Hepatocyte (in vitro differentiated cells): ENCODE measurements at regions not wholly inside any gene's neighbourhood (a gene's known extent, or its start where the extent isn't known, plus 50 kb on each side); places are given as distances from the start of the nearest gene placed in this dataset.
A peak's percentile ranks its signal among the peaks of the same experiment; 100 is the strongest.

Experiments
- DNase-seq: peaks from one replicate; pipeline ENCODE4 v3.0.0-alpha.2; 2016; ENCODE audit warnings: low spot score
- H2AFZ ChIP-seq: fragments of 200-600 bp; sonication (generic); 2 replicates; pipeline ENCODE4 v1.6.0; 2016; ENCODE audit warnings: antibody characterized with exemption, mild to moderate bottlenecking
- H3K27ac ChIP-seq: fragments of 200-600 bp; sonication (generic); 2 replicates; pipeline ENCODE4 v1.5.1; 2016; ENCODE audit warnings: mild to moderate bottlenecking
- H3K27me3 ChIP-seq: fragments of 200-600 bp; sonication (generic); 2 replicates; pipeline ENCODE4 v1.6.1; 2016
- H3K36me3 ChIP-seq: fragments of 200-600 bp; sonication (generic); replicated peaks from 2 replicates; pipeline ENCODE4 v1.5.1; 2016; ENCODE audit warnings: low read depth; ENCODE audit not compliant: insufficient read depth
- H3K4me1 ChIP-seq: fragments of 200-600 bp; sonication (generic); 2 replicates; pipeline ENCODE4 v1.5.1; 2016; ENCODE audit warnings: mild to moderate bottlenecking, moderate library complexity; ENCODE audit not compliant: insufficient read depth
- H3K4me2 ChIP-seq: fragments of 200-600 bp; sonication (generic); 2 replicates; pipeline ENCODE4 v1.6.0; 2016
- H3K4me3 ChIP-seq: fragments of 200-600 bp; sonication (generic); 2 replicates; pipeline ENCODE4 v1.5.1; 2016; ENCODE audit warnings: mild to moderate bottlenecking
- H3K79me2 ChIP-seq: fragments of 200-600 bp; sonication (generic); 2 replicates; pipeline ENCODE4 v1.6.0; 2017; ENCODE audit warnings: mild to moderate bottlenecking
- H3K9me2 ChIP-seq: fragments of 200-600 bp; sonication (generic); replicated peaks from 2 replicates; pipeline ENCODE4 v1.6.0; 2017; ENCODE audit warnings: mild to moderate bottlenecking; ENCODE audit not compliant: insufficient read depth
- H3K9me3 ChIP-seq: fragments of 200-600 bp; sonication (generic); 2 replicates; pipeline ENCODE4 v1.5.1; 2016; ENCODE audit warnings: low read depth, mild to moderate bottlenecking
- H4K20me1 ChIP-seq: fragments of 200-600 bp; sonication (generic); 2 replicates; pipeline ENCODE4 v1.6.0; 2016; ENCODE audit warnings: mild to moderate bottlenecking; ENCODE audit not compliant: insufficient read depth, poor library complexity, severe bottlenecking
- EZH2 ChIP-seq: fragments of 200-600 bp; sonication (generic); IDR thresholded peaks from 2 replicates; pipeline ENCODE4 v1.6.1; 2016; ENCODE audit warnings: antibody characterized with exemption, mild to moderate bottlenecking, borderline replicate concordance
- EZH2phosphoT487 ChIP-seq: fragments of 200-600 bp; sonication (generic); IDR thresholded peaks from one replicate; pipeline ENCODE4 v1.6.1; 2018; ENCODE audit warnings: antibody characterized with exemption, mild to moderate bottlenecking, low read depth, moderate library complexity; ENCODE audit not compliant: unreplicated experiment, severe bottlenecking
- WGBS: methylation state at CpG from one replicate; pipeline ENCODE4 v1.1.6; 2016; ENCODE audit warnings: low lambda C conversion rate; ENCODE audit errors: missing lambda C conversion rate; 5-methylcytosine and 5-hydroxymethylcytosine counted together
- TF ChIP-seq, protein P1 (sequence below): fragments of 200-600 bp; sonication (generic); IDR thresholded peaks from 2 replicates; pipeline ENCODE4 v1.5.1; 2016; ENCODE audit warnings: antibody characterized with exemption, mild to moderate bottlenecking; ENCODE audit not compliant: poor library complexity

GRCh38 chr18:42527766-42528165 lies 572.7 kb downstream of the PIK3C3 start:
- no peaks in the 10 kb centered on the region for H4K20me1 ChIP-seq
- H3K27me3 ChIP-seq: no peaks in the 10 kb centered on the region
- no peak overlapping the region for H2AFZ ChIP-seq
- H3K36me3 ChIP-seq: no peaks in the 10 kb centered on the region
- no peak overlapping the region for H3K27ac ChIP-seq
- TF ChIP-seq, protein P1, sequence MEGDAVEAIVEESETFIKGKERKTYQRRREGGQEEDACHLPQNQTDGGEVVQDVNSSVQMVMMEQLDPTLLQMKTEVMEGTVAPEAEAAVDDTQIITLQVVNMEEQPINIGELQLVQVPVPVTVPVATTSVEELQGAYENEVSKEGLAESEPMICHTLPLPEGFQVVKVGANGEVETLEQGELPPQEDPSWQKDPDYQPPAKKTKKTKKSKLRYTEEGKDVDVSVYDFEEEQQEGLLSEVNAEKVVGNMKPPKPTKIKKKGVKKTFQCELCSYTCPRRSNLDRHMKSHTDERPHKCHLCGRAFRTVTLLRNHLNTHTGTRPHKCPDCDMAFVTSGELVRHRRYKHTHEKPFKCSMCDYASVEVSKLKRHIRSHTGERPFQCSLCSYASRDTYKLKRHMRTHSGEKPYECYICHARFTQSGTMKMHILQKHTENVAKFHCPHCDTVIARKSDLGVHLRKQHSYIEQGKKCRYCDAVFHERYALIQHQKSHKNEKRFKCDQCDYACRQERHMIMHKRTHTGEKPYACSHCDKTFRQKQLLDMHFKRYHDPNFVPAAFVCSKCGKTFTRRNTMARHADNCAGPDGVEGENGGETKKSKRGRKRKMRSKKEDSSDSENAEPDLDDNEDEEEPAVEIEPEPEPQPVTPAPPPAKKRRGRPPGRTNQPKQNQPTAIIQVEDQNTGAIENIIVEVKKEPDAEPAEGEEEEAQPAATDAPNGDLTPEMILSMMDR: no peak
- TF ChIP-seq EZH2phosphoT487 (no peak), EZH2 (no peak)
- no peak for DNase-seq
- no peaks in the 10 kb centered on the region for H3K79me2 ChIP-seq
- no peak overlapping the region for H3K4me3 ChIP-seq
- no peaks in the 10 kb centered on the region for H3K4me1 ChIP-seq
- WGBS: 34% methylated on average over 5 of the region's 5 CpGs
- no peaks in the 10 kb centered on the region for H3K9me3 ChIP-seq
- H3K4me2 ChIP-seq: no peak overlapping the region
- no peaks in the 10 kb centered on the region for H3K9me2 ChIP-seq

DNA sequence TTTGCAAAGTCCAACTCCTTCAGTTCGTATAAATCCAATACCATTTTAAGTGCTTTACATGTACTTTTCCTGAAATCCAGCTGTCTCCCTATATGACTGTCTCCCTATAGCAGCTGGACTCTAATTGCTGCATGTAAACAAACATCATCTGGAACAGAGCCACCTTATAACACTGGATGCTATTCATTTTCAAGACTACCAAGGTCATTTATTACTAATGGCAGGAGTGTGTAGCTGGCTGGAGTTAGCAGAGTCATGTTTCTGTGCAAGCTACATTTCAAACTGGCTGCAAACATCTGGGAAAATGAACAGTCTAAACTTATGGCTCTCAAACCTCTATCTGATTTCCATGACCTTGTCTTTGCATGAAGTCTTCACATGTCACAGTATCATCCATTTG lies 575.2 kb downstream of the PIK3C3 start:
- no peaks in the 10 kb centered on the region for H3K9me2 ChIP-seq
- no peaks in the 10 kb centered on the region for H4K20me1 ChIP-seq
- no peak for DNase-seq
- H3K4me3 ChIP-seq: no peak overlapping the region
- 74% methylated on average over 1 of the region's 1 CpG for WGBS
- no peaks in the 10 kb centered on the region for H3K79me2 ChIP-seq
- H2AFZ ChIP-seq: no peak overlapping the region
- TF ChIP-seq, protein P1: no peak
- TF ChIP-seq EZH2: no peak
- no peaks in the 10 kb centered on the region for H3K9me3 ChIP-seq
- H3K4me2 ChIP-seq: no peak overlapping the region
- H3K36me3 ChIP-seq: no peaks in the 10 kb centered on the region
- peaks cover 11% of the 10 kb centered on the region for H3K4me1 ChIP-seq
- H3K27me3 ChIP-seq: no peaks in the 10 kb centered on the region
- no peak overlapping the region for H3K27ac ChIP-seq

DNA sequence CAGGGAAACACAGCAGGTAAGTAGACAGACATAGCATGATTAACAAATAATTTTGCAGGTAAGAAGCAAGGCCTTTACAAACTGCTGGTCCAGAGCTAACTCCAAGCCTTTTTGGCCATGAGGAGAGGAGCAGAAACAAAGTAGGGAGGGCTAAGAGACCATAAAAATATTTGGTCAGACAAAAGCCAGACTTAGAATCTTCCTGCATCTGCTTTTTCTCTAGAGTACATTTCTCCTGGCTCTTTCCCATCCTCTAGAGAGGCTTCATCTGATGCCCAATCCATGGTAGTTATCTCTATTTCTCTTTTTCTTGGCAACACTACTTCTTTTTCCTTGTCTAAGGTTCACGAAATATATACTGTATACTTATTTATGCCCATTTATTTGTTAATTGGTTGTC lies 577.1 kb downstream of the PIK3C3 start:
- Histone ChIP-seq H4K20me1 (no peaks in the 10 kb centered on the region), H3K27me3 (no peaks in the 10 kb centered on the region), H3K9me3 (no peaks in the 10 kb centered on the region), H2AFZ (no peak overlapping the region), H3K9me2 (no peaks in the 10 kb centered on the region), H3K36me3 (no peaks in the 10 kb centered on the region), H3K79me2 (no peaks in the 10 kb centered on the region), H3K27ac (no peak overlapping the region), H3K4me2 (no peak overlapping the region), H3K4me3 (no peak overlapping the region), H3K4me1 (peaks cover 11% of the 10 kb centered on the region)
- TF ChIP-seq EZH2phosphoT487: no peak
- TF ChIP-seq, protein P1: no peak
- no peak for TF ChIP-seq EZH2
- WGBS: 88% methylated on average over 1 of the region's 1 CpG
- DNase-seq: no peak

GRCh38 chr18:42533009-42533575 lies 578.1 kb downstream of the PIK3C3 start:
- Histone ChIP-seq H3K36me3 (no peaks in the 10 kb centered on the region), H3K79me2 (no peaks in the 10 kb centered on the region), H3K27ac (peak overlapping the region; percentile 39), H3K9me2 (no peaks in the 10 kb centered on the region), H3K4me1 (peaks cover 11% of the 10 kb centered on the region), H3K4me3 (no peak overlapping the region), H3K9me3 (no peaks in the 10 kb centered on the region), H4K20me1 (no peaks in the 10 kb centered on the region), H3K27me3 (no peaks in the 10 kb centered on the region), H2AFZ (peak overlapping the region; percentile 58), H3K4me2 (peak overlapping the region; percentile 55)
- no peak for DNase-seq
- 46% methylated on average over 4 of the region's 4 CpGs for WGBS
- no peak for TF ChIP-seq EZH2phosphoT487
- TF ChIP-seq, protein P1: no peak
